Daoy (cell line): ENCODE measurements at regions not wholly inside any gene's neighbourhood (a gene's known extent, or its start where the extent isn't known, plus 50 kb on each side); places are given as distances from the start of the nearest gene placed in this dataset.

Experiments
- DNase-seq: peaks from one replicate; pipeline ENCODE4 v3.0.0-alpha.2; 2015; ENCODE audit warnings: low read depth

- DNase-seq = no peak
These were observed 134.8 kb upstream of the SLC24A3 start for GRCh38 chr20:19077370-19078220.

- no peak for DNase-seq
These were observed 133.7 kb upstream of the SLC24A3 start for GRCh38 chr20:19078448-19079373.

- DNase-seq = peak; percentile 25
These were observed 132.7 kb upstream of the SLC24A3 start for GRCh38 chr20:19079536-19080299.

GRCh38 chr20:19081937-19082336 lies 130.5 kb upstream of the SLC24A3 start:
- no peak for DNase-seq

- DNase-seq = no peak
These were observed 129.3 kb upstream of the SLC24A3 start for GRCh38 chr20:19083136-19083621.

- DNase-seq = no peak
These were observed 122.1 kb upstream of the SLC24A3 start for GRCh38 chr20:19090332-19090731.

GRCh38 chr20:19094959-19095541 lies 117.4 kb upstream of the SLC24A3 start:
- no peak for DNase-seq

GRCh38 chr20:19095762-19096161 lies 116.7 kb upstream of the SLC24A3 start:
- DNase-seq = no peak

GRCh38 chr20:19096843-19097242 lies 115.6 kb upstream of the SLC24A3 start:
- no peak for DNase-seq

GRCh38 chr20:19098117-19098516 lies 114.3 kb upstream of the SLC24A3 start:
- no peak for DNase-seq

- DNase-seq = no peak
These were observed 113.5 kb upstream of the SLC24A3 start for GRCh38 chr20:19098806-19099578.

- no peak for DNase-seq
These were observed 112.6 kb upstream of the SLC24A3 start for GRCh38 chr20:19099596-19100545.

- DNase-seq = no peak
These were observed 111.5 kb upstream of the SLC24A3 start for GRCh38 chr20:19100975-19101374.

GRCh38 chr20:19104186-19104585 lies 108.3 kb upstream of the SLC24A3 start:
- DNase-seq = no peak

- DNase-seq = no peak
These were observed 104.3 kb upstream of the SLC24A3 start for GRCh38 chr20:19108155-19108554.

- no peak for DNase-seq
These were observed 102.2 kb upstream of the SLC24A3 start for GRCh38 chr20:19110285-19110684.

- DNase-seq = no peak
These were observed 101.5 kb upstream of the SLC24A3 start for GRCh38 chr20:19110881-19111460.

- DNase-seq = no peak
These were observed 99.6 kb upstream of the SLC24A3 start for GRCh38 chr20:19112828-19113227.

GRCh38 chr20:19113343-19113930 lies 99.0 kb upstream of the SLC24A3 start:
- no peak for DNase-seq
